ENCODE measurements at regions not wholly inside any gene's neighbourhood (a gene's known extent, or its start where the extent isn't known, plus 50 kb on each side); places are given as distances from the start of the nearest gene placed in this dataset.

GRCh38 chr9:12958708-12959107 lies 183.9 kb downstream of the LURAP1L start:
- H3K27ac ChIP-seq, result no peak overlapping the region
- intact Hi-C loops (cut with DNase I; ENCODE audit: low total_unique reads), result no loop called here
- TF ChIP-seq POLR2AphosphoS5 (IDR thresholded peaks at IDR 0.05) (no peak), POLR2A (IDR thresholded peaks at IDR 0.05) (no peak)
- TF ChIP-seq, protein P1, sequence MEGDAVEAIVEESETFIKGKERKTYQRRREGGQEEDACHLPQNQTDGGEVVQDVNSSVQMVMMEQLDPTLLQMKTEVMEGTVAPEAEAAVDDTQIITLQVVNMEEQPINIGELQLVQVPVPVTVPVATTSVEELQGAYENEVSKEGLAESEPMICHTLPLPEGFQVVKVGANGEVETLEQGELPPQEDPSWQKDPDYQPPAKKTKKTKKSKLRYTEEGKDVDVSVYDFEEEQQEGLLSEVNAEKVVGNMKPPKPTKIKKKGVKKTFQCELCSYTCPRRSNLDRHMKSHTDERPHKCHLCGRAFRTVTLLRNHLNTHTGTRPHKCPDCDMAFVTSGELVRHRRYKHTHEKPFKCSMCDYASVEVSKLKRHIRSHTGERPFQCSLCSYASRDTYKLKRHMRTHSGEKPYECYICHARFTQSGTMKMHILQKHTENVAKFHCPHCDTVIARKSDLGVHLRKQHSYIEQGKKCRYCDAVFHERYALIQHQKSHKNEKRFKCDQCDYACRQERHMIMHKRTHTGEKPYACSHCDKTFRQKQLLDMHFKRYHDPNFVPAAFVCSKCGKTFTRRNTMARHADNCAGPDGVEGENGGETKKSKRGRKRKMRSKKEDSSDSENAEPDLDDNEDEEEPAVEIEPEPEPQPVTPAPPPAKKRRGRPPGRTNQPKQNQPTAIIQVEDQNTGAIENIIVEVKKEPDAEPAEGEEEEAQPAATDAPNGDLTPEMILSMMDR (IDR thresholded peaks at IDR 0.05 in 8 of 11, conservative IDR thresholded peaks at IDR 0.05 in 3 of 11), result no peak

GRCh38 chr9:12961276-12961809 lies 186.5 kb downstream of the LURAP1L start:
- Histone ChIP-seq H3K27ac (no peak overlapping the region), H3K27me3 (replicated peaks in 1 of 7) (no peaks in the 10 kb centered on the region), H3K4me3 (no peak overlapping the region), H3K4me1 (no peaks in the 10 kb centered on the region), H3K9me3 (peaks cover 0 to 21% (median 12%) of the 10 kb centered on the region in 8 donors), H3K36me3 (no peaks in the 10 kb centered on the region)
- 50 to 59% (median 52%) methylated on average over 2 of the region's 2 CpGs for WGBS, 5 donors
- DNase-seq, result no peak
- intact Hi-C loops (cut with DNase I; ENCODE audit: low total_unique reads), result no loop called here
- TF ChIP-seq, protein P1 (IDR thresholded peaks at IDR 0.05 in 8 of 11, conservative IDR thresholded peaks at IDR 0.05 in 3 of 11), result no peak

More at GRCh38 chr9:12958708-12959107, 183.9 kb downstream of the LURAP1L start:
- DNase-seq, result no peak
- no peaks in the 10 kb centered on the region for H3K36me3 ChIP-seq
- 48 to 61% (median 53%) methylated on average over 3 of the region's 3 CpGs for WGBS, 5 donors
- H3K4me1 ChIP-seq, result no peaks in the 10 kb centered on the region
- no peak overlapping the region for H3K4me3 ChIP-seq
- H3K9me3 ChIP-seq, result peaks cover 0 to 39% (median 12%) of the 10 kb centered on the region in 8 donors
- H3K27me3 ChIP-seq (replicated peaks in 1 of 7), result no peaks in the 10 kb centered on the region

DNA sequence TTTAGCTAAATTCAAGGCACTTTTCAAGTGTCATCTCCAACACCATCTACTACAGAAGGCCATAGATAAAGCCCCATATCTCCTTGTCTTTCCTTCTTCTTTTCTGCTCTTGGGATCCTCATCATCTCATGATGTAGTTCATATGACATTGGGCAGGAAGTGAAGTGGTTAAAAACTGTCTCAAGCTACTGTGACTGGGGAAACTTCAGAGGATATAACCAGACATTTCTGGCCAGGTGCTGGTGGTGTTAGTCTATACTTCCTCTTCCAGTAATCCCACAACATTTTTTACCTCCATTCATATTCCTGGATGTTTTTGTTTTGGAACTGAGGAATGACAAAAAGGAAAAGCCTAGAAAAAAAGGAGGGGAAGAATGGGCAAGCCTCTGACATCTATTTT lies 188.7 kb downstream of the LURAP1L start:
- intact Hi-C loops (cut with DNase I; ENCODE audit: low total_unique reads), result no loop called here
- DNase-seq, result no peak
- Histone ChIP-seq H3K4me1 (no peaks in the 10 kb centered on the region), H3K4me3 (no peak overlapping the region), H3K36me3 (no peaks in the 10 kb centered on the region), H3K9me3 (peaks cover 0 to 9% (median 5%) of the 10 kb centered on the region in 8 donors), H3K27ac (peak overlapping the region in 1 of 8 donors; percentile 38), H3K27me3 (replicated peaks in 1 of 7) (no peaks in the 10 kb centered on the region)
- TF ChIP-seq, protein P1 (IDR thresholded peaks at IDR 0.05 in 8 of 11, conservative IDR thresholded peaks at IDR 0.05 in 3 of 11), result no peak
- TF ChIP-seq POLR2A (IDR thresholded peaks at IDR 0.05) (no peak), POLR2AphosphoS5 (IDR thresholded peaks at IDR 0.05) (no peak)

GRCh38 chr9:12964271-12964670 lies 189.5 kb downstream of the LURAP1L start:
- DNase-seq, result no peak
- H3K27ac ChIP-seq, result peak overlapping the region in 2 of 8 donors; percentile 29 to 38
- 55 to 68% (median 64%) methylated on average over 2 of the region's 2 CpGs for WGBS, 5 donors
- no peaks in the 10 kb centered on the region for H3K4me1 ChIP-seq
- H3K9me3 ChIP-seq, result peaks cover 0 to 1% (median 0%) of the 10 kb centered on the region in 8 donors
- intact Hi-C loops (cut with DNase I; ENCODE audit: low total_unique reads), result no loop called here
- TF ChIP-seq POLR2A (IDR thresholded peaks at IDR 0.05), result no peak
- H3K4me3 ChIP-seq, result no peak overlapping the region
- no peaks in the 10 kb centered on the region for H3K27me3 ChIP-seq (replicated peaks in 1 of 7)
- no peaks in the 10 kb centered on the region for H3K36me3 ChIP-seq

DNA sequence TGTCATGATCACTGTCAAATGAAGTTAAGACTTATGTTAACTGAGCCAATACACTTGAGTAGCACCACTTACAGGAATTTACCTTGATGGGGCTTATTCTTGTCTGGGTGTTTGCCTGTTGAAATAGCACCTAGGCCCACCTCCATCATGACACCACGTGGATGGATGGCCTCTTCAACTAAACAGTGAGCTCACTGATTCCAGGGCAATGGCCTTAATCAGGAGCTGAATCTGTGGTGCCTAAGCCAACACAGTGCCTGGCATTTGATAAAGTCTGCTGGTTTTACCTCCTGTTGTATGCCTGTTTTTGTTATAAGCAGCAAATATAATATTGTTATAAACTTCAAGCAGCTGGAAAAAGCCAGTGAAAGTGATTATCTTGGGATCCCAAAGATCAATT lies 190.5 kb downstream of the LURAP1L start:
- intact Hi-C loops (cut with DNase I; ENCODE audit: low total_unique reads), result no loop called here
- TF ChIP-seq, protein P1 (IDR thresholded peaks at IDR 0.05 in 8 of 11, conservative IDR thresholded peaks at IDR 0.05 in 3 of 11), result no peak
- TF ChIP-seq POLR2AphosphoS5 (IDR thresholded peaks at IDR 0.05) (no peak), POLR2A (IDR thresholded peaks at IDR 0.05) (no peak)
- no peak for DNase-seq
- Histone ChIP-seq H3K27ac (no peak overlapping the region), H3K27me3 (replicated peaks in 1 of 7) (no peaks in the 10 kb centered on the region), H3K9me3 (no peaks in the 10 kb centered on the region), H3K4me1 (no peaks in the 10 kb centered on the region), H3K36me3 (no peaks in the 10 kb centered on the region), H3K4me3 (no peak overlapping the region)
- 26 to 50% (median 48%) methylated on average over 1 of the region's 1 CpG for WGBS, 5 donors
